ENCODE measurements at regions not wholly inside any gene's neighbourhood (a gene's known extent, or its start where the extent isn't known, plus 50 kb on each side); places are given as distances from the start of the nearest gene placed in this dataset.

DNA sequence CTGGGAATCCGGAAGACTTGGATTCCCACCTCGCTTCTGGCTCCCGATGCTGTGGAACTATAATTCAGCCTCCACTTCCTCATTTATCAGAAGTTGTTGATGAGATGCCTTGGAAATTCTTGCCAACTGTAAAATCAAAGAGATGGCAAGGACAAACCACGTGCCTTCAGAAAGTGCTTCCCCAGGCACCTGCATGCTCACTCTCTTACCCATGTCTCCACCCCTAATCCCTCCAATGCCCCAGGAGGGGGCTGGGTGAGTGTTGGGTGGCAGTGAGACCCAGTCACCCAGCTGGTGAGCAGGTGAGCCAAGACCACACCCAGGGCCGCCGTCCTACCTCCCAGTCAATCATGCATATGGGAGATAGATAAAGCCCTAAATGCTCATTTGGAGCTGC lies 160.8 kb downstream of the PSMG1 start:
- Mint-ChIP-seq H3K27me3 (ENCODE audit: low read depth) (no peaks in the 10 kb centered on the region), H3K4me3 (ENCODE audit: unreplicated experiment) (no peak overlapping the region), H3K36me3 (ENCODE audit: low read depth) (no peaks in the 10 kb centered on the region), H3K4me1 (ENCODE audit: low read depth) (peaks cover 38% of the 10 kb centered on the region), H3K27ac (ENCODE audit: unreplicated experiment) (no peak overlapping the region), H3K9me3 (ENCODE audit: low read depth) (peaks cover 7% of the 10 kb centered on the region)
- TF ChIP-seq, protein P1, sequence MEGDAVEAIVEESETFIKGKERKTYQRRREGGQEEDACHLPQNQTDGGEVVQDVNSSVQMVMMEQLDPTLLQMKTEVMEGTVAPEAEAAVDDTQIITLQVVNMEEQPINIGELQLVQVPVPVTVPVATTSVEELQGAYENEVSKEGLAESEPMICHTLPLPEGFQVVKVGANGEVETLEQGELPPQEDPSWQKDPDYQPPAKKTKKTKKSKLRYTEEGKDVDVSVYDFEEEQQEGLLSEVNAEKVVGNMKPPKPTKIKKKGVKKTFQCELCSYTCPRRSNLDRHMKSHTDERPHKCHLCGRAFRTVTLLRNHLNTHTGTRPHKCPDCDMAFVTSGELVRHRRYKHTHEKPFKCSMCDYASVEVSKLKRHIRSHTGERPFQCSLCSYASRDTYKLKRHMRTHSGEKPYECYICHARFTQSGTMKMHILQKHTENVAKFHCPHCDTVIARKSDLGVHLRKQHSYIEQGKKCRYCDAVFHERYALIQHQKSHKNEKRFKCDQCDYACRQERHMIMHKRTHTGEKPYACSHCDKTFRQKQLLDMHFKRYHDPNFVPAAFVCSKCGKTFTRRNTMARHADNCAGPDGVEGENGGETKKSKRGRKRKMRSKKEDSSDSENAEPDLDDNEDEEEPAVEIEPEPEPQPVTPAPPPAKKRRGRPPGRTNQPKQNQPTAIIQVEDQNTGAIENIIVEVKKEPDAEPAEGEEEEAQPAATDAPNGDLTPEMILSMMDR (IDR thresholded peaks at IDR 0.05): no peak
- DNase-seq (ENCODE audit: low spot score): no peak

DNA sequence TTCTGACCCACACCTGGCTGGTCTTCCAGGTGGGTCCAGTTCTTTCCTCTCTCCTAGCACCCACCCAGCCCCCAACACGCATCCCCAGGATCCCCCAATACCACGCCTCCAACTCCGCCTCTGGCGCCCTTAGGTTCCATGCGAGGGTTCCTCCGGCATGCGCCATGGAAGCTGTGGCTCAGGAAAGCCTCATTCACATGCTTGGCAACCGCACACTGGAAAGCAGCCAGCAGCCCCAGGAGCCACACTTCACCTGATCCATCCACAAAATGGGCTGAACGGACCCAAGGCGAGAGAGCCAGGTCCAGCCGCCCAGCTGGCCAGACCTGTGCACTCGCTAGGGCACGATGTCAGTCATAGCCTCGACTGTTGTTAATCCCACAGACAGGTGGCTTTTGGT lies 161.2 kb downstream of the PSMG1 start:
- no peaks in the 10 kb centered on the region for H3K36me3 Mint-ChIP-seq (ENCODE audit: low read depth)

DNA sequence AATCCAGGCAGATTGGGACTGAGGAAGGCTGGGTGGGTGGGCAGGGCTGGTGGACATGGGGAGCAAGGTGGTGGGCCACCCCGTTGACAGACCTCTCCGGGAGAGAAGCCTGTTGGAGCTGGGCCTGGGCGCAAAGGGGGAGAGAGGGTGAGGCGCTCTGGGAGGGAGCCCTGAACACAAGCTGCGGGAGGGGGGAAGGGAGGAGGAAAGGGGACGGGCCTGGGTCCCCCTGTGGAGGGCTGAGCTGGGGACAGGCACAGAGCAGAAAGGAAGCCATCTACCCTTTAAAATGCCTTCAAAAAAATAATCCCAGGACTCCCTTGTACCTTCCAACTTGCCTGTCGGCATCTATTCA lies 161.8 kb downstream of the PSMG1 start:
- Mint-ChIP-seq H3K27me3 (ENCODE audit: low read depth) (no peaks in the 10 kb centered on the region), H3K27ac (ENCODE audit: unreplicated experiment) (peak overlapping the region; percentile 27), H3K4me3 (ENCODE audit: unreplicated experiment) (no peak overlapping the region), H3K4me1 (ENCODE audit: low read depth) (peaks cover 38% of the 10 kb centered on the region), H3K9me3 (ENCODE audit: low read depth) (peaks cover 5% of the 10 kb centered on the region), H3K36me3 (ENCODE audit: low read depth) (no peaks in the 10 kb centered on the region)
- DNase-seq (ENCODE audit: low spot score): no peak
- TF ChIP-seq, protein P1 (IDR thresholded peaks at IDR 0.05): no peak

More for the DNA sequence above, 161.2 kb downstream of the PSMG1 start:
- Mint-ChIP-seq H3K4me3 (ENCODE audit: unreplicated experiment) (no peak overlapping the region), H3K27ac (ENCODE audit: unreplicated experiment) (no peak overlapping the region), H3K27me3 (ENCODE audit: low read depth) (no peaks in the 10 kb centered on the region), H3K4me1 (ENCODE audit: low read depth) (peaks cover 38% of the 10 kb centered on the region), H3K9me3 (ENCODE audit: low read depth) (peaks cover 5% of the 10 kb centered on the region)
- TF ChIP-seq, protein P1 (IDR thresholded peaks at IDR 0.05): no peak
- DNase-seq (ENCODE audit: low spot score): no peak

DNA sequence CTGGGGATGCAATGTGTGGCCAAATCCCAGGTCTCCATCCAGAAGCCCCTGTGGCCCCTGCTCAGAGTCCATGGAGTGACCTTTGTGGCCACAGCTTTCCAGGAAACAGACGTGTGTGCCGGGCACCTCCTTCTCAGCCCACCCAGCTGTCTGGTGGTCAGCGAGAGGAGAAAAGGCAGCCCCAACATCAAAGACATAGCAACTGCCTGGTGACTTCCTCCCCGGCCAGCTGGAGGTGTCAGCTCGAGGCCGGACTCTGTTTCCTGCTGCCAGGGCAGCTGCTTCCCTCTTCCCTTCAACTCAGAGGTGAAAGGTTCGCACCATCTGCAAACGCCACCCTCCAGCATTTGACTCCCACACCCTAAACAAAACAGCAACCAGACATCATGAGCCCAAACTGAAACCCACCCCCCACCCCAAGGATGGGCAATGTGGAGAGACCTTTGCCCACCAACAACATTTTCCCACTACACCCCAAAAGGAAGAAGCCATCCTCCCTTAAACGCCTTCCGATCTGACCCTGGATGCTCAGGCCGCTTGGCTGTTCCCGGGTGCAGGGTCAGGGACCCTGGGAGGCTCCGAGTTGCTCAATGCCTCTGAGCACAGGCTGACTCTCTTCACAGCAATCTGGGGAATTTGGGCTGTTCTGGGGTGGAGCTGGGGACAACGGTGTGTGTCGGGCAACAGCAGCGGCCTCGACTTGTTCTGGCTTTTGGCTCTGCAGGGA lies 162.3 kb downstream of the PSMG1 start:
- TF ChIP-seq, protein P1 (IDR thresholded peaks at IDR 0.05): no peak
- no peak for DNase-seq (ENCODE audit: low spot score)
- peak overlapping the region; percentile 27 for H3K27ac Mint-ChIP-seq (ENCODE audit: unreplicated experiment)
- no peak overlapping the region for H3K4me3 Mint-ChIP-seq (ENCODE audit: unreplicated experiment)
- no peaks in the 10 kb centered on the region for H3K36me3 Mint-ChIP-seq (ENCODE audit: low read depth)
- H3K9me3 Mint-ChIP-seq (ENCODE audit: low read depth): peaks cover 5% of the 10 kb centered on the region
- peaks cover 38% of the 10 kb centered on the region for H3K4me1 Mint-ChIP-seq (ENCODE audit: low read depth)
- H3K27me3 Mint-ChIP-seq (ENCODE audit: low read depth): no peaks in the 10 kb centered on the region

DNA sequence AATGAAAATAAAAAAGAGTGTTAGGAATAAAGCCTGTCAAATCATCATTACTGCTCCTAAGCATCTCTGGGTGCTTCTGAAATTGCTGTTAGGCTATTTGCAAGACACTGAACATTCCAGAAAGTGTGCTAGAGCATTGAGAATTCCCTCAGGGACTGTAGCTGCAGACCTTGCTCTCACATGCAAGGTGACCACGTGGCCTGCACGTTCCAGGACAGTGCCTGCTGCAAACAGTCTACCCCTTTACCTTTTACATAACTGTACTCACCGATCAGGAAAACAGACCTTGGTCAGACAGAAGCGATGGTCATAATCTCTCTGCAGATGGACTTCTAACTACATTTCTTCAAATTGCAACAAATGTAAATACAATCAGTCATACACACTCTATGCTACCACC lies 164.5 kb downstream of the PSMG1 start:
- no peak for DNase-seq (ENCODE audit: low spot score)
- Mint-ChIP-seq H3K27ac (ENCODE audit: unreplicated experiment) (no peak overlapping the region), H3K9me3 (ENCODE audit: low read depth) (no peaks in the 10 kb centered on the region), H3K4me3 (ENCODE audit: unreplicated experiment) (no peak overlapping the region), H3K36me3 (ENCODE audit: low read depth) (no peaks in the 10 kb centered on the region), H3K27me3 (ENCODE audit: low read depth) (no peaks in the 10 kb centered on the region), H3K4me1 (ENCODE audit: low read depth) (peaks cover 44% of the 10 kb centered on the region)
- TF ChIP-seq, protein P1 (IDR thresholded peaks at IDR 0.05): no peak
